Eye (tissue), 1 donor: ENCODE measurements at regions not wholly inside any gene's neighbourhood (a gene's known extent, or its start where the extent isn't known, plus 50 kb on each side); places are given as distances from the start of the nearest gene placed in this dataset.
"Not testable (repeated sequence)": the region's sequence is repeated elsewhere in the genome, so short reads cannot be mapped to it uniquely, and the experiment has no call there.

Experiments used
- DNase-seq: peaks from one replicate; pipeline ENCODE4 v3.0.0-alpha.2; 2015

DNA sequence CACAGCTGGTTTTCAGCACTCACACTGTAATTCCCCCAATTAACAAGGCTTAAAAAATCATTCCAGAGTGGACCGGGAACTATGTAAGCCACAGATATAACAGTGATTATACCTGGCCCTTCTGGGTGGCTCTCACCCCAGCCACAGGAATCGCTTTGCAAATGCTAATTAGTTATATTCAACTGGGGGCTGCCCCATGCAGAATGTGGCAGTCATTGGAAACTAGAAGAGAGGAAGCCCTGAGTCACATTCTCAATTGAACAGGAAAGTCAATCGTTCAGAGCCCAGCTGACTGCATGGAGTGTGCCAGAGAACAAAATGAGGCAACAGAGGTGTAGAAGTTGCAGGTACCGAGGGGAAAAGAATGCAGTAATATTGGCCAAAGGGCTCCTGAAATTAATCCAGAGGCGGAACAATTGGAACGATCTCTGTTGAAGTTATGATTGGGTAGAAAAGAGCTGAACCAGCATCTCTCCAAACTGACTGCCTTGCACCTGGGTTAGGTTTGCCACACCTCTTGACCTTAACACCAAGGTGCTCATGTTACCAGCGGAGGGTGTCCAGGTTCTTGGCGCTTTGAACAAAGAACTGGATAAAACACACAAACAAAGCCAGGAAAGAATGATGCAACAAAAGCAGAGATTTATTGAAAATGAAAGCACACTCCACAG is 909.7 kb upstream of the AUTS2 start:
- DNase-seq: peak; percentile 25

DNA sequence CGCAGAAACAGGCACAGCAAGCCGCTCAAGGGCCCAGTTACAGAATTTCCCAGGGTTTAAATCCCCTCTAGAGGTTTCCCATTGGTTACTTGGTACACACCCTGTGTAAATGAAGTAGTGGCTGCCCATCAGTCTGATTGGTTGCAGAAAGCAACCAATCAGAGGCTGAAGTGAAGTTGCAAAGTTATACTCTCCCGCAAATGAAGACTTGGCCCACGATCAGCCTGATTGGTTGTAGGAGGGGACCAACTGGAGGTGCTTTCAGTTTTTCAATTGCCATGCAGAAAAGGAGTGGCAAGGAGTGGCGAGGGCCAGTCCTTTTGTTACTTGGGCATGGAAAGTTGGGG is 909.2 kb upstream of the AUTS2 start:
- DNase-seq: no peak

DNA sequence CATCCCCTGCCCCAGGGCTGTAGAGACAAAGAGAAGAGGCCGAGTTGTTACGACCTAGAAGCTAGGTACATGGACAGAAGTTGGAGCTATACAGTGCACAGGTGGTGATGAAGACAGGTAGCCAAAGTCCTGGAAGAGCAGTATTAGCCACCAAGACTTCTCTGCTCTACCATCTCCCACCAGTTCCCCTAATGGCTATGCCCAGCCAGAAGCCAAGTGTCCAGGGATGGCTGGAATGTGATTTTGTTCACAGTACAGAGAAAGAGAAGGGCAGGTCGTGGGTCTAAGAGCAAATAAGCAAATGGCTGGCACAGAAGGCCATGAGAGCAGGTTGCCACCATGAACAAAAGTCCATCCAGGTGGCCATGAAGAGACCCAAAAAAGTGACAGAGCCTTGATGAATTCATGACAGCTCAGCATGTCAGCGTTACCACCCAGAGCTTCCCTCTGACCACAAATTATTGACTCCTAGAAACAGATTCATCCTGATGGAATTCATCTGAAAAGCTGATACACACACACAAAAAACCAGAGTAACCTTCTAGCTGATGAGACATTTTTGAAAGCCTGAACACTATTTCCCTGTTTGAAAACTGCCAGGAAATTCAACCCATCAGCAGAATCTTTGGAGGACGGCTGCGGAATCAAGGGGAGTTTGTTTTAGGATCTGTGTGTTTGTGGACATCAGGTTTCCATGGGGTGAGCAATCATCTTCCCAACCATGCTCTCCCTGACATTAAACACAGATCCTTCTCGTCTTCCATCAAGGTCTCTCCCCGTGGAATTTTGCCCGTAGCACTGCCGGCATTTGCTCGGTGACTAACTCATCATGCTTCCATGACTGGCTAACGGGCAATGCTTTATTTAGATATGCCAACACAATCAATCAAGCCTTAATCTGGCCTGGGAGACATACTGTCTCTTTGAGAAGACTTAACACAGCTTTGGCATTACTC is 906.7 kb upstream of the AUTS2 start:
- no peak for DNase-seq

DNA sequence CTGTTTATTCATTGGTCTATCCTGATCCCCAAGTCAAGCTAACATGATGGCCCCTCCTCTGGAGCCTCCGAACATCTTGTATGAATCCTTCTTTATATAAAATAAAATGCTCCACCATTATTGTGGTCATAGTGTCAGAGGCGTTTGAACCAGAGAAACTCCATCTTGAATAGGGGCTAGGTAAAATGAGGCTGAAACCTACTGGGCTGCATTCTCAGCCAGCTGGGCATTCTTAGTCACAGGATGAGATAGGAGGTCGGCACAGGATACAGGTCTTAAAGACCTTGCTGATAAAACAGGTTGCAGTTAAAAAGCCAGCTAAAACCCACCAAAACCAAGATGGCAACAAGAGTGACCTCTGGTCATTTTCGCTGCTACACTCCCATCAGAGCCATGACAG is 905.8 kb upstream of the AUTS2 start:
- DNase-seq: no peak

DNA sequence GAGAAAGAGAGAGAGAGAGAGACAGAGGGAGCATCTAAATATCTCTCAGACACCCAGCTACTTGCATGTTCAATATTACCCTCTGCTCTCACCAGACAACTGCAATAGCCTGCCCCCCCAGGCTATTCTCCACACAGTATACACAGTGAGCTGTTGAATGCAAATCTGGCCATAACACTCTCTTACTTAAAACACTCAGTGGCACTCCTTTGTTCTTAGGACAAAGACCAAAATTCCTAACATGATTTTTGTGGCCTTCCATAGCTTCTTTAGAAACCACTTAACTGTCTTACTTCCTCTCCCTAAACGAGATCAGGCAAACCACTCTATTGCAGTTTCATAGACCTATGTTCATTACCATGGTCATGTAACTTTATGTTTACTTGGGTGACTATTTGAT is 903.6 kb upstream of the AUTS2 start:
- no peak for DNase-seq

DNA sequence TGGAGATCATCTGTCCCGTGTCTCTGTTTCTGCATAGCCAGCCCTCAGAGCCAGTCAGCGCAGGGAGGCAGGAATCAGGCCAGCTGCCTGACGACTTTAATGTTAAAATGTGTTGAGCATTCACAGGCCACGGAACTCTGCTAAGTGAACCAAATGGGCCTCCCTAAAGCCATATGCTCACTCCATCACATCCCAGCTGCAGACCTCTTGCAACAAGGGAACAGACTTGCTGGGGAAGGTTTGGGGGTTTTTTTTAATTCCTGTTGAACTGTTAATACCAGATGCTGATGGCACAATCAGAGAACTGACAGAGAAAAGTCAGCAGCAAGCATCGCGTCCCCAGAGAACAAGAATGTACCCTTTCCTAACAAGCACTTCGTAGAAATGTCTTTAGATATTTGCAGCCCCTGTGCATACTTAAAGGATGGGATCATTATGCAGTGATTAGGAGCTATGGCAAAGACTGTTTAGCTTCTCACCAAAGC is 900.4 kb upstream of the AUTS2 start:
- peak; percentile 50 for DNase-seq

DNA sequence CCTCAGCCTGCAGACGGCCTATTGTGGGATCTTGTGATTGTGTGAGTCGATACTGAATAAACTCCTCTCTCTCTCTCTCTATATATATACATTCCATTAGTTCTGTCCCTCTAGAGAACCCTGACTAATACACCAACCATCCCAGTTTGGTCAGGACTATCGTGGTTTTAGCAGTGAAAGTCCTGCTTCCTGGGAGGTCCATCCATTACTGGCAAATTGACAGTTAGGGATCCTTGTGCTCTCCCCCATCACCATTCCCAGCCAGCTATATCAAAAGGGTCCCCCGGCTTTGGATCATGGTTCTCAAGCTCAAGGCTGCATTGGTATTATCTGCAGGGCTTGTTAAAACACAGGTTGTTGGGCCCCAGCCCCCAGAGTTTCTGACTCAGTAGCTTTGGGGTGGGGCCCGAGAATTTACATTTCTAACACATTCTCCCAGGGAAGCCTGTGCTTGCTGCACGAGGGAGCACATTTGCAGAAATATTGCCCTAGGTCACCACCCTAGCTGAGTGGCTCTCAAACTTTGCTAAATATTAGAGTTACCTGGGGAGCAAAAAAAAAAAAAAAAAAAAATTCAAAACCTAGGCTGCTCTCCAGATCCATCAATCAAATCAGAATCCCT is 899.1 kb upstream of the AUTS2 start:
- no peak for DNase-seq

DNA sequence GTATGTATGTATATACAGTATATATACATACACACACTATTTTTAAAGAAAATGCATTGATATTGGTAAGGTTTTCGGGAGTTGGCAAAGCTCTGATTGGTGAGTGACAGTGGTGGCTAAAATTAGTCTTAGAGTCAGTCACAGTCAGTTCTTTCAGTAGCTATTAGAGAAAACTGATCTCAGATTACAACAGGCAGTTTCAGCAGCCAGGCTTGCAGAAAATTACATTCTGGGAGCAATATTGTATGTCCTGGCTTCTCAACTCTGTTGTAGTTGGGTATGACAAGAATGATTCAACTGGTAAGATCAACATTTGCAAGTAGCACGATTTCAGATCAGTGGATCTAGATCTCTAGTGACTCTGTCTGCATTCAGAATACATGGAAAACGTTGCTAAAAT is 897.9 kb upstream of the AUTS2 start:
- DNase-seq: no peak

DNA sequence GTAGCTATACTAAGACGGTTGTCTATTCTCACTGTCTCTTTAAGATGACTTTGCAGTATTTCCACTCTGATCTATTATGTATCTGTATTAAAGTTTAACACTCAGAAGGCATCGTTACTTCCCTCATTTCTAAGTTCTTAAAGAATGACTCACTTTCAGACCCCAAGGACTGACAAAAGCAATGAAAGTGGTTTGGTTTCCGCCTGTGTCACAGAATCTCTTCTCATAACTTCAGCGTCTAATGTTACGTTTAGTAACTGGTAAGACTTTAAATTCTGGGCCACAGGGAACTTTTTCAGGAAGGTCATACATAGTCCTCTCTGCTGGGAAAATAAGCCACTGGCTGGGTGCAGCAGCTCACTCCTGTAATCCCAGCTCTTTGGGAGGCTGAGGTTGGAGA is 892.0 kb upstream of the AUTS2 start:
- no peak for DNase-seq

DNA sequence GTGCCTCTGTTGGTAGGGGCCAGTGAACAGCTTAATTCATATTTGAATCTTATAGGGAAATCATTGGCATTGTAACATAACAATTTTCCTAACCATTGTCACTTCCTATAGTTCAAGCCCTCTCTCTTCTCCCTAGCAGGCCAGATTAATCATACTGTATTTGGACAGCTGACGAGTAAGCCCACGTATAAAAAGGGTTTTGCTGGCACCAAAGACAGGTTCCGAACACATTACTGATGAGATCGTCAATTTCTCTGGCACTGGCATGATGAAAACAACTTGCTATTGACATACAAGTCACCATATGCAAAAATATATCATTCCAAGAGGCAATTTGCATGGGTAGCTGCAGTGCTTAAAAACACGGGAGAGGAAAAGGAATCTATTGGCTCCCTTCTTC is 891.1 kb upstream of the AUTS2 start:
- no peak for DNase-seq

DNA sequence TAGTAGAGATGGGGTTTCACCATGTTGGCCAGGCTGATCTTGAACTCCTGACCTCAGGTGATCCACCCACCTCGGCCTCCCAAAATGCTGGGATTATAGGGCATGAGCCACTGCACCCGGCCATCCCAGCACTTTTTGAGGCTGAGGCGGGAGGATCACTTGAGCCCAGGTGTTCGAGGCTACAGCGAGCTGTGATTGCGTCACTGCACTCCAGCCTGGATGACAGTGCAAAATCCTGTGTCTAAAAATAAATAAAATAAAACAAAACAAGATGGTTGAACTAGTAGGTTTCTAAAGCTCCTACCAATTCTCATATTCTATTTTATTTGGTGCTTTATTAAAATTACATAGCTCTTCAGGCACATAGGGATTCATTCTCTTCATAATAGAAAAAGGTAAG is 890.3 kb upstream of the AUTS2 start:
- DNase-seq: no peak

DNA sequence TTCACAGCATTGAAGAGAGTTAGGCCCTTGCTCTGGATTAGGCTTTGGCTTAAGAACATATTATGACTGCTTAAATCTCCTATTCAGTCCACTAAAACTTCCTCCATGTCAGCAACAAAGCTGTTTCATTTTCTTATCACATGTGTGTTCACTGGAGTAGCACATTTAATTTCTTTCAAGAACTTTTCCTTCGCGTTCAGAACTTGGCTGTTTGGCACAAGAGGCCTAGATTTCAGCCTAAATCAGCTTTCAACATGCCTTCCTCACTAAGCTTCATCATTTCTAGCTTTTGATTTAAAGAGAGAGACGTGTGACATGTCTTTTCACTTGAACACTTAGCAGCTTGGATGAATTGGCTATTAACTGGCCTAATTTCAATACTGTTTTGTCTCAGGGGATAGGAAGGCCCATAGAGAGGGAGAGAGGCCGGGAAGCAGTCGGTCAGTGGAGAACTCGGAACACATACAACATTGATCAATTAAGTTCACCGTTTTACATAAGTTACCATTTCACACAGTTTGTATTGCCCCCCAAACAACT is 885.2 kb upstream of the AUTS2 start:
- DNase-seq: no peak

DNA sequence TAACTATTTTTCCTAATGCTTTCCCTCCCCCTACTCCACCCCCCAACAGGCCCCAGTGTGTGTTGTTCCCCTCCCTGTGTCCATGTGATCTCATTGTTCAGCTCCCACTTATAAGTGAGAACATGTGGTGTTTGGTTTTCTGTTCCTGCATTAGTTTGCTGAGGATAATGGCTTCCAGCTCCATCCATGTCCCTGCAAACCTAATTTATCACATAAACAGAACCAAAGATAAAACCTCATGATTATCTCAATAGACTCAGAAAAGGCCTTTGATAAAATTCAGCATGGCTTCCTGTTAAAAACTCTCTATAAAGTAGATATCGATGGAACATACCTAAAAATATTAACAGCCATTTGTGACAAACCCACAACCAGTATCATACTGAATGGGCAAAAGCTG is 884.1 kb upstream of the AUTS2 start:
- not testable (repeated sequence) for DNase-seq

DNA sequence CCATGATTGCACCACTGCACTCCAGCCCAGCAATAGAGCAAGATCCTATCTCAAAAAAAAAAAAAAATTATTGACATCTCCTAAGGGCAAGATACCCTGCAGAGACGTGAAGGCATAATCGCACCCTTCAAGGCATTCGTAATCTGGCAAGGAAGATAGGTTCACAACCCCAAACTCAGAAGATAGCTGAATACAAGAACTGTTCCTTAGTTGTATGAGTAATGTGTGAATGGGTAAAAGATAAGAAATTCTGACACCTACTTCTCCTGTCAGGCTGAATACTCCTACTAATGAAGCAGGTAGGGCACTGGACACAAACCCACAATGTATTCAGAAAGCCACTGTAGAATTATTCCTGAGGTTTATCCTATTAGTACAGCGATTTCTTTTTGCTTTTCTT is 882.4 kb upstream of the AUTS2 start:
- no peak for DNase-seq

DNA sequence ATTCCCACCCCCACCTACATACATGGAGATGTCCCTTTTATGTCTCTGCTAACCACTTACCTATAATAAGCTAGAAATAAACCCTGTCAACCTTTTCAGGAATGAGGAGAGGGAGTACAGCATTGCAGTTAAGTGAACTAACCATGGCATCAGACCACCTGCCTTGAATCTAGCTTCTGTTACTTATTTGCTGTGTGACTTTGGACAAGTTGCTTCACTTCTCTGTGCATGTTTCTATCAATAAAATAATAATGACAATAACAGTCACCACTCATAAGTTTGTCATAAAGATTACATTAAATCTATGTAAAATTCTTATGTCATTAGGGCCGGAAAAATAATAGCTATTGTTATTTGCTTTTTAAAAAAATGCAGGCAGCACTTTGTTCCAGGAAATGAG is 881.1 kb upstream of the AUTS2 start:
- DNase-seq: no peak

DNA sequence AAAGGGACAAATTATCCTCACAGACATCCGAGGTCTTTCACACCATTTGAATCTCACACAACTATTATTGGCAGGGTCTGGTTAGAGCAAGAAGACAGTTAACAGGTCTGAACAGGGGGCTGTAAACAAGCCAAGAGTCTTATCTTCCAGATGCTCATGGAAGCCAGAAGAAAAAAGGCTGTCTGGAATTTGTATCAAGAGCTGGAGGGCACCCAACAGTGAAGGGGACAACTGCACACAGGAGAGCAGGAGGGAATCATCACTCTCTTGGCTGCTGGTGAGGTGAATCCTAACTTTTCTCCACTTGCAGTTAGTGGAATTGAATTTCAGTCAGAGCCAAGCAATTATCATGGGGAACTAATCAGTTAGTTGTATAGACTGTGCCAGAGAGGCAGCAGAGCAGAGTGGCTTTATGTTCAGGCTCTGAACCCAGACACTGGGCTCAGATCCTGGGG is 880.2 kb upstream of the AUTS2 start:
- DNase-seq: peak; percentile 22

DNA sequence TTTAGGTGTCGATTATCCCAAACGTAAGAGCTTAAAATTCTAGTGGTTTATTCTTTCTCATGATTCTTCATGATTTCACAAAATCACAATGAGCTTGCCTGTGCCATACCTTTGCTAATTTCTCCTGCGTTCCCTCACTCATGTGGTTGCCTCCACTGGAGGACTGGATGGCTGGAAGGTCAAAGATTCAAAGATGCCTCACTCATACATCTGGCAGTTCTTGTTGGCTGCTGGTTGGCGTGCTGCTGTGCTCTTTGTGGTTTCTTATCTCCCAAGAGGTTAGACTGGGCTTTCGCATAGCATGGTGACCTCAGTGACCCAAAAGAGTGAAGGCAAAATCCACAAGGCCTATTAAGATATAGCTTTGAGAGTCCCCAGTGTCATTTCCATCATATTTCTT is 877.6 kb upstream of the AUTS2 start:
- no peak for DNase-seq

DNA sequence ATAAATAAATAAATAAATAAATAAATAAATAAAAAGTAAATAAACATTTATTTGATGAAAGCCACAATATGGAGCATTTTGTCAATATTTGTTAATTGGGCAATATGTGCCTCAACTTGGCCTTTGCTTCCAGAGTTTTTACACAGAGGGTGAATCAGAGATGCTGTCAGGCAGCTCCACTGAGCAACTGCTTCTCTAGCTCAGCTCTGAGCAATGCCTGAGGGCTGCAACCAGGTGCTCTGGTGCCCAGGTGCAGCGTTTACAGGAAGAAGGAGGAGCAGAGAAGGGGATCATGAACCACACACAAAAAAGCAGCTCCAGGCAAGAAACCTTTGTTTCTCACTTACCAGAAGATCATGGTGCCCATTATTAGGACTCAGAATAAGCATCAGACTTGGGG is 876.2 kb upstream of the AUTS2 start:
- no peak for DNase-seq

DNA sequence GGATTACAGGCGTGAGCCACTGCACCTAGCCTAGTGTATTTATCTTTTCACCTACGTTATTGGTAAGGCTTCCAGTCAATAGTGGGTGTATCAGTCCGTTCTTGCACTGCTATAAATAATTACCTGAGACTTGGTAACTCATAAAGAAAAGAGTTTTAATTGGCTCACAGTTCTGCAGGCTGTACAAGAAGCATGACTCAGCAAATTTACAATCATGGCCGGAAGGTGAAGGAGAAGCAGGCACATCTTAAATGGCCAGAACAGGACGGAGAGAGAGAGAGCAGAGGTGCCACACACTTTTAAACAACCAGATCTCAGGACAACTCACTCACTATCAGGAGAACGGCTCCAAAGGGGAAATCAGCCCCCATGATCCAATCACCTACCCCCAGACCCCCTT is 873.3 kb upstream of the AUTS2 start:
- no peak for DNase-seq

DNA sequence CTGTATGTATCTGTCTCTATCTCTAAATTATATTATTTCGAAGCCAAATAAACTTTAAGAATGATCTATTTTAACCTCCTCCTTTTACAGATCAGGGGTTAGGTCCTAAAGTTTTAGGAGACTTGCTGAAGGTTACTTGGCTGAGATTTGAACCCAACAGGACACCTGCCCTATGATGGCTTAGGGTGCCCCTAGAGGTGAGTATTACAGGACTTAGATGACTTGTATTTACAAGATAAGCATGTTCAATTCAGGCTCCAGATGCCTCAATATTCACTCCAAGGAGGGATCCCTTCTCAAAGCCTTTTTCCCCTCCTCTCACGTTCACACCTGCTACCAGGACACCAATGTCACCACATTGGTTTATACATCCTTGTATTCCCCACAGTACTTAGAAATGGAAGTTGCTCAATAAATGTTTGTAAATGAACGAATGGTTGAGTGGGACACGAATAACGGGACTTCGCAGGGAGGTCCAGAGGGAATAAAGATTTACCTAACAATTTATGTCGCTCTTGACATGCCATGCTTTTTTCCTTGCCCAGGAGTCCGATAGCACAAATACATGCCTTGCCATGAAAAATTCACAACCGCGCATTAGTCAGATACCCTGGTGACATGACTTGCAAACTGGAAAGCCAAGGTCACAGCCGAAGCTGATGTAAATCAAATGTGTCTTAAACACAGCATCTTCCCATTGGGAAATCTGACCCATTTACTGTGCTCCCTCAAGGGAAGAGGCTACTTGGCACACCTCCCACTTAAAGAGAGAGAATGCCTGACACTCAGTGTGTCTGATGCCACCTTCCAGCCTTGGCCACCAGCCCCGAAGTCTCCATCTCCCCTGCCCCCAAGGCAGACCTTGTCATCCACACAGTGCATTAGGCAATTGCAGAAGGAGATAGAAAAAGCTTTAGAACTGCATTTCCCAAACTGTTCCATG is 872.2 kb upstream of the AUTS2 start:
- DNase-seq: peak; percentile 72

DNA sequence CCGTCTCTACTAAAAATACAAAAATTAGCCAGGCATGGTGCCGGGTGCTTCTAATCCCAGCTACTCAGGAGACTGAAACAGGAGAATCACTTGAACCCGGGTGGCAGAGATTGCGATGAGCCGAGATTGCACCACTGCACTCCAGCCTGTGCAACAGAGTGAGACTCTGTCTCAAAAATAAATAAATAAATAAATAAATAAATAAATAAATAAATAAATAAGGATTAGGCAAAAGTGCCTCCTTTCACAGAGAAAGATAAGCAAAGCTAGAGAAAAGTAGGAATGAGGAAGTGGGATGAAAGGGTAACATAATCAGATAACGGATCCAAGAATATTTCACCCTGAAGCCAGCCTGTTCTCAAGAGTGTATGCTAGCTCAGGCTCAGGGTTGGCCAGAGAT is 869.6 kb upstream of the AUTS2 start:
- DNase-seq: not testable (repeated sequence)

DNA sequence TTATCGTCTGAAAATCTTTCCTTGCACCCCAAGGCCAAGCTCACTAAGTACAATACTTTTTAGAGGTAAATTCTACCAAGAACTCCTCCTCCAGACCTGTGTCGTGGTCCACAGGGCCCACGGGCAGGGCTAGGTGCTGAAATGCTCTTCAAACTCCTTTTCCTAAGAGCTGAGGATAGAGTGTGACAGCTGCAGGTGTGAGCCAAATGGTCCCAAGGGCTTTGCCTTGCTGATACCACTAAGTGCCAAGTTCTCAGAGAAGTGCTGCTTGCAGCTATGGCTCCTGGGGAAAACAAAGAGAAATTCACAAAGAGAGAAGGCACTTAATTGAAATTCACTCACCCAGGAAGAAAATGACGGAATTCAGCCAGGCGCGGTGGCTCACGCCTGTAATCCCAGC is 868.9 kb upstream of the AUTS2 start:
- DNase-seq: peak; percentile 73
